Prostate gland (tissue), 2 donors: ENCODE measurements at regions not wholly inside any gene's neighbourhood (a gene's known extent, or its start where the extent isn't known, plus 50 kb on each side); places are given as distances from the start of the nearest gene placed in this dataset.

Experiments
- DNase-seq: peaks from one replicate; pipeline ENCODE4 v3.0.0-alpha.2; 2019; ENCODE audit warnings: low spot score
- H3K27ac ChIP-seq, 2 donors: fragments of 200-600 bp; sonication (generic); 2 replicates each; pipeline ENCODE4 v1.5.1; 2017 to 2019
- H3K27me3 ChIP-seq: fragments of 200-600 bp; sonication (generic); replicated peaks from 2 replicates; pipeline ENCODE4 v1.5.1; 2019; ENCODE audit not compliant: insufficient read depth
- H3K36me3 ChIP-seq, 2 donors: fragments of 200-600 bp; sonication (generic); 1 replicate in 1 of 2; 2 replicates in 1 of 2; pipeline versions ENCODE4 v1.5.1 to v1.8.1; 2017 to 2019
- H3K4me1 ChIP-seq: fragments of 200-600 bp; sonication (generic); replicated peaks from 2 replicates; pipeline ENCODE4 v1.5.1; 2019
- H3K4me3 ChIP-seq, 2 donors: fragments of 200-600 bp; sonication (generic); 2 replicates each; pipeline ENCODE4 v1.5.1; 2017 to 2019
- H3K9me3 ChIP-seq: fragments of 200-600 bp; sonication (generic); 2 replicates; pipeline ENCODE4 v1.5.1; 2017
- CTCF ChIP-seq, 4 experiments: fragments of 200-600 bp in 2 of 4; fragments of 450-650 bp in 2 of 4; sonication (generic) in 2 of 4; IDR thresholded peaks; 1 replicate in 3 of 4; 2 replicates in 1 of 4; pipeline ENCODE4 v1.5.1; 2016 to 2019; ENCODE audit warnings: antibody characterized with exemption in 4 of 4, mild to moderate bottlenecking in 2 of 4, moderate library complexity in 2 of 4
- POLR2A ChIP-seq: fragments of 450-650 bp; IDR thresholded peaks from one replicate; pipeline ENCODE4 v1.6.1; 2016; ENCODE audit warnings: antibody characterized with exemption, mild to moderate bottlenecking
- POLR2AphosphoS5 ChIP-seq: sonication (generic); formaldehyde crosslinking; IDR thresholded peaks from one replicate; pipeline ENCODE4 v1.6.1; 2017; ENCODE audit warnings: antibody characterized with exemption
- WGBS: methylation state at CpG from one replicate; pipeline ENCODE4 v1.1.5; 2018; 5-methylcytosine and 5-hydroxymethylcytosine counted together
- intact Hi-C: fragments of 100-400 bp; cut with DNase I; formaldehyde crosslinking; loops from one replicate; pipeline ENCODE4 v1.14.2; 2022

DNA sequence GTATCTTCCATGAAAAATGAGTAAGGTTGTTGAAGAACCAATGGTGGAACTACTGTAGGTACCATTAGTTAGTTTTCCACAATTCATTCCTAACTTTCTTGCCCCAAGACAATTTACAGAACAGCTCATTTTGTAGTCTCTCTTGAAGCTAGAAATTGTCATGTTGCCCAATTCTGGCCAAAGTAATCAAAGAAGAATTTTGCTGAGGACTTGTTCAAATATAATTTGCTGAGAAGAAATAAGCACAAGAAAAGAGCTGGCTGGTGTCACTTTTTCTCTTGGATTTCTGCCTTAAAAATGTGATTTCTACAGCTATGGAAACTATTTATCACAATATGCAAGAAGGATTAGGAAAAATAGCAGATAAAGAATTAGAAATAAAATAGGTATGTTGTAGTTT lies 199.2 kb upstream of the SEMA3A start:
- TF ChIP-seq POLR2A = no peak
- TF ChIP-seq CTCF (IDR thresholded peaks at IDR 0.05) = no peak
- Histone ChIP-seq H3K27ac (no peak overlapping the region), H3K4me3 (no peak overlapping the region), H3K9me3 (no peaks in the 10 kb centered on the region), H3K36me3 (no peaks in the 10 kb centered on the region), H3K4me1 (no peaks in the 10 kb centered on the region), H3K27me3 (no peaks in the 10 kb centered on the region)
- intact Hi-C loops = no loop called here
- no peak for DNase-seq

DNA sequence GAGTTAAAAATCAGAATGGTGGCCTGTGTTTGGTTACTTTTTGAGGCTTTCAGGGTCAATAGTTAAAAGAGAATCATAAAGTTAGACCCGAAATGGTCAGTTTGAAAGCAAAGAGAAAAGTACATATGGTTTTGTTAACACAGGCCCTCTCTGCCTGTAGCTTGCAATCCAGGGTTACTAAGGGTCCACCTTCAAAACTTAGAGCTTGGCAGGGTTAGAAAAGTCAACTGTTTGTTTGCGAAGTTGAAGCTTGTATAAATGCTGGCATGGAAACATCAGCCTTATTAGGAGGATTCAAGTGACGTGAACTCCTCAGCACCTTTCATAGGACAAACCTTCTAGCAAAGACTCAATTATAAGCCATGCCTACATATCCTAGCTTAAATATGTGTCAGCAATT lies 196.3 kb upstream of the SEMA3A start:
- 51% methylated on average over 3 of the region's 3 CpGs for WGBS

DNA sequence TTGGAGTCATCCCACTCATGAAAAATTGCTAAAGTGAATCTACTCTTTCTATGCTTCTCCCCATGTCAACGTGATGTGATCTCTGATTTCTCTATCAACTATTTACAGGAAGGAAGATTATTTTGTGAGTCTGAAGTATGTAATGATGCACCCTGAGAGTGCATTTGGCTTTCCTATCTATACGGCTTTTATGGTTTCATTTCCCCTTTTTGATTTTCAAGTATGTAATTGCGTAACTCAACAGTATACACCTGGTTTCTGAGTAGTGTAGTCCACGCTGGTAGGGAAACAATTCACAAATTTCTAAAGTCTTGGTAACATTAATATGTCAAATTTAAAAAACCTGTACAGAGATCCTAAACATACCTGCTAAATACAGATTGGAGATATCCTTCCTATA lies 194.7 kb upstream of the SEMA3A start:
- no peak for DNase-seq
- no peaks in the 10 kb centered on the region for H3K36me3 ChIP-seq
- no peak for TF ChIP-seq POLR2A
- no peak for TF ChIP-seq POLR2AphosphoS5
- TF ChIP-seq CTCF (IDR thresholded peaks at IDR 0.05) = no peak
- no peaks in the 10 kb centered on the region for H3K9me3 ChIP-seq
- H3K27me3 ChIP-seq = no peaks in the 10 kb centered on the region
- H3K4me3 ChIP-seq = no peak overlapping the region
- intact Hi-C loops = no loop called here
- no peaks in the 10 kb centered on the region for H3K4me1 ChIP-seq
- 86% methylated on average over 4 of the region's 4 CpGs for WGBS
- no peak overlapping the region for H3K27ac ChIP-seq

More for the DNA sequence above, 196.3 kb upstream of the SEMA3A start:
- Histone ChIP-seq H3K4me3 (no peak overlapping the region), H3K9me3 (no peaks in the 10 kb centered on the region), H3K27ac (no peak overlapping the region), H3K4me1 (no peaks in the 10 kb centered on the region), H3K36me3 (no peaks in the 10 kb centered on the region), H3K27me3 (no peaks in the 10 kb centered on the region)
- DNase-seq = no peak
- no peak for TF ChIP-seq POLR2A
- TF ChIP-seq POLR2AphosphoS5 = no peak
- intact Hi-C loops = no loop called here

DNA sequence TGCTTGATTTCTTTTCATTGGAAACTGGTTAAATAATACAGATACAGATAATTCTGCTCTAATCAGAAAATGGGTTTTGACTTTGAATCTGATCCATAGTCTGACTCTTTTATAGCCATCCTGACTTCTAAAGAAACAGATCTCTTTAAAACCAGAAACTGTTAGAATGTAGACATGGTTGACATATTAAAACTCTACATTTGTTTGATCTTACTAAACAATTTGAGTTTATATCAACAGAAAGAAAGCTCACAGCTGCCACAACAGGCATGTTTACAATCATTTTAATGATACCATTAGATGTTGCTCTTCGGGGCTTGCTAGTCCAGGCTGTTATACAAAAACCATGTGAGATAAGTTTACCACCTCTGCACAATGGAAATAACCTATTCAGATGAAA lies 193.0 kb upstream of the SEMA3A start:
- WGBS = 15% methylated on average over 1 of the region's 1 CpG
- no peak for TF ChIP-seq CTCF (IDR thresholded peaks at IDR 0.05)
- no peak for TF ChIP-seq POLR2A
- no peak for TF ChIP-seq POLR2AphosphoS5

GRCh38 chr7:84384417-84384816 lies 189.8 kb upstream of the SEMA3A start:
- DNase-seq = no peak
- intact Hi-C loops = no loop called here
- H3K27ac ChIP-seq = no peak overlapping the region
- no peaks in the 10 kb centered on the region for H3K27me3 ChIP-seq
- H3K36me3 ChIP-seq = no peaks in the 10 kb centered on the region
- H3K9me3 ChIP-seq = no peaks in the 10 kb centered on the region
- no peak overlapping the region for H3K4me3 ChIP-seq
- WGBS = 78% methylated on average over 1 of the region's 1 CpG
- H3K4me1 ChIP-seq = no peaks in the 10 kb centered on the region
- TF ChIP-seq POLR2AphosphoS5 (no peak), CTCF (IDR thresholded peaks at IDR 0.05) (no peak), POLR2A (no peak)

More for the DNA sequence above, 193.0 kb upstream of the SEMA3A start:
- no peak overlapping the region for H3K4me3 ChIP-seq
- H3K36me3 ChIP-seq = no peaks in the 10 kb centered on the region
- H3K4me1 ChIP-seq = no peaks in the 10 kb centered on the region
- H3K27me3 ChIP-seq = no peaks in the 10 kb centered on the region
- DNase-seq = no peak
- intact Hi-C loops = no loop called here
- H3K27ac ChIP-seq = no peak overlapping the region
- H3K9me3 ChIP-seq = no peaks in the 10 kb centered on the region
